HG03280 (cell line): ENCODE measurements at regions not wholly inside any gene's neighbourhood (a gene's known extent, or its start where the extent isn't known, plus 50 kb on each side); places are given as distances from the start of the nearest gene placed in this dataset.
"Not testable (repeated sequence)": the region's sequence is repeated elsewhere in the genome, so short reads cannot be mapped to it uniquely, and the experiment has no call there.

Source experiments
- ATAC-seq: cut with Tn5 transposase; IDR thresholded peaks from one replicate; pipeline ENCODE4 v1.9.1; 2021; ENCODE audit warnings: mild to moderate bottlenecking, moderate library complexity; ENCODE audit not compliant: unreplicated experiment

GRCh38 chr14:37650356-37651037 is 55.1 kb downstream of the TTC6 start:
- ATAC-seq = no peak

GRCh38 chr14:37652042-37652441 is 56.6 kb downstream of the TTC6 start:
- no peak for ATAC-seq

- ATAC-seq = no peak
Observed at GRCh38 chr14:37655418-37655817, 60.0 kb downstream of the TTC6 start.

GRCh38 chr14:37658156-37658555 is 62.7 kb downstream of the TTC6 start:
- no peak for ATAC-seq

GRCh38 chr14:37663498-37663897 is 68.1 kb downstream of the TTC6 start:
- ATAC-seq = no peak

GRCh38 chr14:37665479-37665878 is 70.0 kb downstream of the TTC6 start:
- ATAC-seq = no peak

GRCh38 chr14:37665951-37666350 is 70.5 kb downstream of the TTC6 start:
- no peak for ATAC-seq

- ATAC-seq = no peak
Observed at GRCh38 chr14:37668646-37669045, 73.2 kb downstream of the TTC6 start.

- no peak for ATAC-seq
Observed at GRCh38 chr14:37669242-37669641, 73.8 kb downstream of the TTC6 start.

GRCh38 chr14:37673439-37673838 is 78.0 kb downstream of the TTC6 start:
- ATAC-seq = no peak

- no peak for ATAC-seq
Observed at GRCh38 chr14:37678916-37679315, 83.5 kb downstream of the TTC6 start.

- no peak for ATAC-seq
Observed at GRCh38 chr14:37681486-37681885, 86.1 kb downstream of the TTC6 start.

GRCh38 chr14:37692680-37693079 is 97.3 kb downstream of the TTC6 start:
- ATAC-seq = not testable (repeated sequence)

GRCh38 chr14:37693420-37693819 is 98.0 kb downstream of the TTC6 start:
- not testable (repeated sequence) for ATAC-seq

GRCh38 chr14:37695866-37696265 is 100.4 kb downstream of the TTC6 start:
- ATAC-seq = no peak

- ATAC-seq = no peak
Observed at GRCh38 chr14:37697489-37698121, 102.2 kb downstream of the TTC6 start.

- ATAC-seq = no peak
Observed at GRCh38 chr14:37698840-37699777, 103.7 kb downstream of the TTC6 start.

- no peak for ATAC-seq
Observed at GRCh38 chr14:37707716-37708115, 112.3 kb downstream of the TTC6 start.

GRCh38 chr14:37708481-37708880 is 113.1 kb downstream of the TTC6 start:
- ATAC-seq = no peak

- no peak for ATAC-seq
Observed at GRCh38 chr14:37709419-37710195, 114.2 kb downstream of the TTC6 start.

GRCh38 chr14:37711356-37711830 is 116.0 kb downstream of the TTC6 start:
- no peak for ATAC-seq
